Body of pancreas (tissue), 4 donors: ENCODE measurements at regions not wholly inside any gene's neighbourhood (a gene's known extent, or its start where the extent isn't known, plus 50 kb on each side); places are given as distances from the start of the nearest gene placed in this dataset.

Experiments used
- CTCF ChIP-seq, 7 experiments: fragments of 450-650 bp in 4 of 7; fragments of 200-600 bp in 3 of 7; sonication (generic) in 3 of 7; IDR thresholded peaks; one replicate each; pipeline ENCODE4 v1.5.1; 2016 to 2019; ENCODE audit warnings: antibody characterized with exemption in 7 of 7
- POLR2A ChIP-seq, 3 donors: fragments of 450-650 bp; IDR thresholded peaks; one replicate each; pipeline ENCODE4 v1.6.1; 2016; ENCODE audit warnings: antibody characterized with exemption in 3 of 3, mild to moderate bottlenecking in 2 of 3

GRCh38 chr18:25875551-25876240 is 214.7 kb downstream of the SS18 start:
- TF ChIP-seq CTCF (IDR thresholded peaks at IDR 0.05) (no peak), POLR2A (IDR thresholded peaks at IDR 0.05) (no peak)
